RWPE2 (cell line): ENCODE measurements at regions not wholly inside any gene's neighbourhood (a gene's known extent, or its start where the extent isn't known, plus 50 kb on each side); places are given as distances from the start of the nearest gene placed in this dataset.

Source experiments
- ATAC-seq: fragments of 200-7000 bp; cut with Tn5 transposase; 3 replicates; pipeline ENCODE4 v1.9.1; 2021; ENCODE audit warnings: low read depth
- DNase-seq: peaks from one replicate; pipeline ENCODE4 v3.0.0-alpha.2; 2020; ENCODE audit warnings: low spot score
- H3K27ac ChIP-seq: fragments of 450-650 bp; 2 replicates; pipeline ENCODE4 v1.5.1; 2017; ENCODE audit warnings: mild to moderate bottlenecking; ENCODE audit not compliant: poor library complexity, severe bottlenecking
- H3K27me3 ChIP-seq: fragments of 250-450 bp; sonication (Bioruptor Pico); 2 replicates; pipeline ENCODE4 v1.5.1; 2021; ENCODE audit warnings: mild to moderate bottlenecking, moderate library complexity; ENCODE audit not compliant: insufficient read depth, poor library complexity, severe bottlenecking
- H3K36me3 ChIP-seq: fragments of 250-450 bp; sonication (Bioruptor Pico); 2 replicates; pipeline ENCODE4 v1.5.1; 2020; ENCODE audit warnings: low read depth, mild to moderate bottlenecking, moderate library complexity
- H3K4me1 ChIP-seq: fragments of 250-450 bp; sonication (Bioruptor Pico); 2 replicates; pipeline ENCODE4 v1.5.1; 2021; ENCODE audit warnings: mild to moderate bottlenecking, moderate library complexity; ENCODE audit not compliant: insufficient read depth, poor library complexity, severe bottlenecking
- H3K4me3 ChIP-seq: fragments of 250-450 bp; sonication (Bioruptor Pico); 2 replicates; pipeline ENCODE4 v1.5.1; 2021; ENCODE audit warnings: mild to moderate bottlenecking, moderate library complexity; ENCODE audit not compliant: severe bottlenecking
- H3K9me3 ChIP-seq: fragments of 250-450 bp; sonication (Bioruptor Pico); 2 replicates; pipeline ENCODE4 v1.5.1; 2021; ENCODE audit warnings: mild to moderate bottlenecking, moderate library complexity; ENCODE audit not compliant: severe bottlenecking
- TF ChIP-seq, protein P1 (sequence below): fragments of 450-650 bp; IDR thresholded peaks from one replicate; pipeline ENCODE4 v1.5.1; 2017; ENCODE audit warnings: mild to moderate bottlenecking, moderate library complexity; ENCODE audit not compliant: poor library complexity, severe bottlenecking

DNA sequence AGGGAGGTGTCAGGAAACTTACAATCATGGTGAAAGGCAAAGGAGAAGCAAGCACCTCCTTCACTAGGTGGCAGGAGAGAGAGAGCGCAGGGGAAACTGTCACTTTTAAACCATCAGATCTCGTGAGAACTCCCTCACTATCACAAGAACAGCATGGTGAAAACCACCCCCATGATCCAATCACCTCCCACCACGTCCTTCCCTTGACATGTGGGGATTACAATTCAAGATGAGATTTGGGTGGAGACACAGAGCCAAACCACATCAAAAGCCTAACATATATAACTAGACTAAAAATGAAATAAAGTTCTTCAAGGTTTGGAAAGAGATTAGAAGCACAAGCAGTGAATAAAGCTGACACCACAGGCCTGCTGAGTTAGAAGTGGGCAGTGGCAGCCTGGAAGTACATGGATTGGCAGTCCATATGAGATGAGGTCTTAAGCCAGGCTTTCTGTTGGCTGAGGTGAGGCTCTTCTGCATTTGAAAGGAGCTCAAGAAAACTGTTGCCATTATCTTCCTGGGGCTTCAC lies 96.4 kb upstream of the MDFIC start:
- H3K9me3 ChIP-seq = peaks cover 5% of the 10 kb centered on the region
- TF ChIP-seq, protein P1, sequence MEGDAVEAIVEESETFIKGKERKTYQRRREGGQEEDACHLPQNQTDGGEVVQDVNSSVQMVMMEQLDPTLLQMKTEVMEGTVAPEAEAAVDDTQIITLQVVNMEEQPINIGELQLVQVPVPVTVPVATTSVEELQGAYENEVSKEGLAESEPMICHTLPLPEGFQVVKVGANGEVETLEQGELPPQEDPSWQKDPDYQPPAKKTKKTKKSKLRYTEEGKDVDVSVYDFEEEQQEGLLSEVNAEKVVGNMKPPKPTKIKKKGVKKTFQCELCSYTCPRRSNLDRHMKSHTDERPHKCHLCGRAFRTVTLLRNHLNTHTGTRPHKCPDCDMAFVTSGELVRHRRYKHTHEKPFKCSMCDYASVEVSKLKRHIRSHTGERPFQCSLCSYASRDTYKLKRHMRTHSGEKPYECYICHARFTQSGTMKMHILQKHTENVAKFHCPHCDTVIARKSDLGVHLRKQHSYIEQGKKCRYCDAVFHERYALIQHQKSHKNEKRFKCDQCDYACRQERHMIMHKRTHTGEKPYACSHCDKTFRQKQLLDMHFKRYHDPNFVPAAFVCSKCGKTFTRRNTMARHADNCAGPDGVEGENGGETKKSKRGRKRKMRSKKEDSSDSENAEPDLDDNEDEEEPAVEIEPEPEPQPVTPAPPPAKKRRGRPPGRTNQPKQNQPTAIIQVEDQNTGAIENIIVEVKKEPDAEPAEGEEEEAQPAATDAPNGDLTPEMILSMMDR = no peak
- H3K36me3 ChIP-seq = 0 out of 2 replicates have a peak, but pooled peaks cover 5% of the 10 kb centered on the region
- DNase-seq (no peak), ATAC-seq (no peak)
- H3K27ac ChIP-seq = no peak overlapping the region
- no peaks in the 10 kb centered on the region for H3K4me1 ChIP-seq
- no peak overlapping the region for H3K4me3 ChIP-seq
- H3K27me3 ChIP-seq = no peaks in the 10 kb centered on the region

DNA sequence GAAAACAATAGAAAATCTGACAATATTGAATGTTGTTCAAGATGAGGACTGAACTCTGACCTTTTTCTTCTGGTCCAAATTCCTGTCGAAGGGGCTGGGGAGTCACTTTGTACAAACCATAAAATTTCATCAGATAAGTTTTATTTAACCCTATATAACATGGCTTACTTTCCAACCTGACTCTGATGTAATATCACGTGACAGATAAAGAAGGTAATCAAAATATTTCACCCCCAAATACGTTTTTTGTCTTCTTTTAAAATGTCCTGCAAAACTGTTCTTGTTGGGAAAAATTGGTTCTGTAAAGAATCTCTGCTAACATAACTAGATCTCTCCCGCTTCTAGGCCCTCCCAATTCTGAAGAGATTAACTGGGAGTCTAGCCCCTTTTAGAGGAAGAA lies 90.9 kb upstream of the MDFIC start:
- Histone ChIP-seq H3K4me3 (no peak overlapping the region), H3K9me3 (peaks cover 5% of the 10 kb centered on the region), H3K4me1 (no peaks in the 10 kb centered on the region), H3K36me3 (0 out of 2 replicates have a peak, but pooled peaks cover 5% of the 10 kb centered on the region), H3K27ac (no peak overlapping the region), H3K27me3 (no peaks in the 10 kb centered on the region)
- TF ChIP-seq, protein P1 = no peak
- ATAC-seq (no peak), DNase-seq (no peak)

DNA sequence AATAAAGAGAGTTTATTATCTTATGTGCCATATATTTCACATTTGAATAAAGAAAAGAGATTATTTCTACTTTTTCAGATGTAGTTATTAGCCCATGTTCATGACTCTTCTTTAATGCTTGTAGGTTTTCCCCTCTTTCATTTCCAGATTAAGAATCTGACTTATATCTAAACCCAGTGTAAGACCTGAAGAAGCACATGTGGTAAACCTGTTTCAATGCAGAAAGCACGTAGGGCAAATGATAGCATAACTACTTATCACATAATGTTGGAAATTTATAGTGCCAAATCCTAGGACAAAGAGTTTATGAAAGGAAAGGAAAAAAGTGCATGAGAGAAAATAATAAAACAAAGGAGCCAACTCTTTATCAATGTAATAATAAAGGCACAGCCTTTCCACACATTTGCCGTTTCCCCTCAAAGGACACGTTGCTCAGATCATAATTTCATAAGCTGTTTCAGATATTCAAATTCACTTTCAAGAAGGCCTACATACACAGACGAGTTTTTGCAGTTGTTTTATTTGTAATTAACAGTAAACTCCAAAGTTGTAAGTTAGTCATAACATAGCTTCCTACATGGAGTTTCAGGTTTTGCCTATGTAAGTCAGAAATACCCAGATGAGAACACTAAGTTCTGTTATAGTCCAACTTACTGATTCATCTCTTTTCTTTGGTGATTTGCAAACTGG lies 88.8 kb upstream of the MDFIC start:
- ATAC-seq = no peak
- Histone ChIP-seq H3K27me3 (no peaks in the 10 kb centered on the region), H3K36me3 (no peaks in the 10 kb centered on the region)

DNA sequence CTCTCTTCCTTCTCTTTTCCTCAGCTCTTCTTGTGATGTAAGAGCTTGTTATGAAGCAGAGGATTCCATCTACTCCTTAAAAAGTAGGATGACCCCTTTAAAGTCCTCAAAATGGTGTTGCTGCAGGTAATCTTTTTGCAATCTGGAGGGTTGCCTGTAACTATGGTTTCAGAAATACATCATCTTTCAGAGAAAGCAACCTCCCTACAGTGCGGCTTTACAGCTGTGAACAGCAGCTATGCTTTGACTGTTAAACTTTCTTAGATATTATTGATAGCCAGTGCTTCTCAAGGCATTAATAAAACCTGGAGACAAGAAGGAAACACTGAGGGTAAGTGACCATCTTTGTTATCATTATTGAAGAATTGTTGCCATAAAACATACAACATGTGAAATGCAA lies 86.6 kb upstream of the MDFIC start:
- Histone ChIP-seq H3K36me3 (no peaks in the 10 kb centered on the region), H3K27me3 (no peaks in the 10 kb centered on the region), H3K4me3 (no peak overlapping the region), H3K4me1 (no peaks in the 10 kb centered on the region), H3K27ac (no peak overlapping the region), H3K9me3 (no peaks in the 10 kb centered on the region)
- DNase-seq = no peak
- TF ChIP-seq, protein P1 = no peak
- no peak for ATAC-seq

More for the DNA sequence above, 88.8 kb upstream of the MDFIC start:
- Histone ChIP-seq H3K4me3 (no peak overlapping the region), H3K9me3 (no peaks in the 10 kb centered on the region), H3K4me1 (no peaks in the 10 kb centered on the region), H3K27ac (no peak overlapping the region)
- TF ChIP-seq, protein P1 = no peak
- no peak for DNase-seq

DNA sequence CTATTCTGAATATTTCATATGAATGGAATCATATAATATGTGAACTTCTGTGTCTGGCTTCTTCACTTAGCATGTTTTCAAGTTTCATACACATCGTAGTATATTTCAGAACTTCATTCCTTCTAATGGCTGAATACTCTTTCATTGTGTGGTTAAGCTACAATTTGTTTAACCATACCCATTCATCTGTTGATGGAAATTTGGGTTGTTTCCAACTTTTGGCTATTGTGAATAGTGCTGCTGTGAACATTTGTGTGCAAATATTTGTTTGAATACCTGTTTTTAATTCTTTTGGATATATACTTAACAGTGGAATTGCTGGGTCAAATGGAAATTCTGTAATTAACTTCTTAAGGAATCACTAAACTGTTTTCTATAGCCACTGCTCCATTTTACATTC lies 86.0 kb upstream of the MDFIC start:
- DNase-seq = no peak
- Histone ChIP-seq H3K4me3 (no peak overlapping the region), H3K9me3 (no peaks in the 10 kb centered on the region), H3K36me3 (no peaks in the 10 kb centered on the region), H3K4me1 (no peaks in the 10 kb centered on the region), H3K27me3 (no peaks in the 10 kb centered on the region), H3K27ac (no peak overlapping the region)
- ATAC-seq = no peak
- TF ChIP-seq, protein P1 = no peak
